Trophoblast cell (in vitro differentiated cells and primary cell): ENCODE measurements at regions not wholly inside any gene's neighbourhood (a gene's known extent, or its start where the extent isn't known, plus 50 kb on each side); places are given as distances from the start of the nearest gene placed in this dataset.

ENCODE experiments used
- DNase-seq, 2 donors: peaks; one replicate each; pipeline ENCODE4 v3.0.0-alpha.2; 2016
- H2AFZ ChIP-seq: 2 replicates; pipeline ENCODE4 v1.6.1; 2013; ENCODE audit warnings: low read length, moderate library complexity, mild to moderate bottlenecking; ENCODE audit not compliant: insufficient read depth, poor library complexity
- H2AK5ac ChIP-seq: 2 replicates; pipeline ENCODE4 v1.6.1; 2013; ENCODE audit warnings: mild to moderate bottlenecking, low read length
- H2BK120ac ChIP-seq: 2 replicates; pipeline ENCODE4 v1.6.1; 2013; ENCODE audit warnings: low read length, mild to moderate bottlenecking, moderate library complexity; ENCODE audit not compliant: insufficient read depth, poor library complexity
- H2BK12ac ChIP-seq: 2 replicates; pipeline ENCODE4 v1.6.1; 2013; ENCODE audit warnings: mild to moderate bottlenecking, low read length, moderate library complexity
- H2BK5ac ChIP-seq: 2 replicates; pipeline ENCODE4 v1.6.1; 2013; ENCODE audit warnings: low read length, low read depth, moderate library complexity, mild to moderate bottlenecking; ENCODE audit not compliant: poor library complexity
- H3K14ac ChIP-seq: 2 replicates; pipeline ENCODE4 v1.6.1; 2013; ENCODE audit warnings: mild to moderate bottlenecking, low read length
- H3K18ac ChIP-seq: 2 replicates; pipeline ENCODE4 v1.6.1; 2013; ENCODE audit warnings: mild to moderate bottlenecking, low read length
- H3K23ac ChIP-seq: 2 replicates; pipeline ENCODE4 v1.6.1; 2013; ENCODE audit warnings: low read length
- H3K27ac ChIP-seq: 2 replicates; pipeline ENCODE4 v1.5.1; 2013; ENCODE audit warnings: low read depth, mild to moderate bottlenecking, inconsistent platforms, low read length, moderate library complexity
- H3K27me3 ChIP-seq: 2 replicates; pipeline ENCODE4 v1.6.1; 2013; ENCODE audit warnings: inconsistent platforms, mild to moderate bottlenecking, low read length, moderate library complexity; ENCODE audit not compliant: insufficient read depth
- H3K36me3 ChIP-seq, 2 experiments: 1 replicate in 1 of 2; 2 replicates in 1 of 2; pipeline ENCODE4 v1.6.1; 2013; ENCODE audit warnings: low read length in 2 of 2, mild to moderate bottlenecking in 2 of 2, moderate library complexity in 1 of 2; ENCODE audit not compliant: insufficient read depth in 2 of 2, control insufficient read depth in 1 of 2
- H3K4ac ChIP-seq: 2 replicates; pipeline ENCODE4 v1.6.1; 2013; ENCODE audit warnings: low read depth, mild to moderate bottlenecking, low read length, moderate library complexity
- H3K4me1 ChIP-seq, 2 experiments: 1 replicate in 1 of 2; 2 replicates in 1 of 2; pipeline ENCODE4 v1.6.1; 2013; ENCODE audit warnings: low read length in 2 of 2, mild to moderate bottlenecking in 2 of 2, moderate library complexity in 1 of 2; ENCODE audit not compliant: insufficient read depth in 2 of 2, control insufficient read depth in 1 of 2
- H3K4me2 ChIP-seq: 2 replicates; pipeline ENCODE4 v1.6.1; 2013; ENCODE audit warnings: inconsistent platforms, mild to moderate bottlenecking, low read length, moderate library complexity
- H3K4me3 ChIP-seq: 2 replicates; pipeline ENCODE4 v1.5.1; 2013; ENCODE audit warnings: mild to moderate bottlenecking, low read depth, low read length, inconsistent platforms
- H3K79me1 ChIP-seq: one replicate; pipeline ENCODE4 v1.6.1; 2013; ENCODE audit warnings: low read length
- H3K79me2 ChIP-seq: 2 replicates; pipeline ENCODE4 v1.6.1; 2013; ENCODE audit warnings: low read length, mild to moderate bottlenecking; ENCODE audit not compliant: control insufficient read depth, insufficient read depth, poor library complexity
- H3K9ac ChIP-seq: 2 replicates; pipeline ENCODE4 v1.6.1; 2013; ENCODE audit warnings: mild to moderate bottlenecking, low read length
- H3K9me3 ChIP-seq: 2 replicates; pipeline ENCODE4 v1.6.1; 2013; ENCODE audit warnings: low read depth, mild to moderate bottlenecking, control low read depth, inconsistent platforms, low read length; ENCODE audit not compliant: insufficient read depth
- H4K12ac ChIP-seq: 2 replicates; pipeline ENCODE4 v1.6.1; 2013; ENCODE audit warnings: low read depth, mild to moderate bottlenecking, low read length, moderate library complexity
- H4K8ac ChIP-seq: 2 replicates; pipeline ENCODE4 v1.6.1; 2013; ENCODE audit warnings: low read depth, mild to moderate bottlenecking, low read length, moderate library complexity
- H4K91ac ChIP-seq: one replicate; pipeline ENCODE4 v1.6.1; 2013; ENCODE audit warnings: low read depth, mild to moderate bottlenecking, low read length, moderate library complexity
- WGBS: extraction: QIAGEN DNeasy Blood & Tissue Kit; methylation state at CpG from one replicate; pipeline ENCODE4 v1.1.7; 2013; ENCODE audit warnings: missing lambda C conversion rate; ENCODE audit not compliant: insufficient read length, insufficient coverage; ENCODE audit errors: extremely low coverage; 5-methylcytosine and 5-hydroxymethylcytosine counted together

- no CpG with 5 or more reads among the region's 2 CpGs for WGBS
- no peak overlapping the region for H3K18ac ChIP-seq
- H3K4me3 ChIP-seq = no peak overlapping the region
- no peaks in the 10 kb centered on the region for H3K36me3 ChIP-seq
- H2BK12ac ChIP-seq = no peak overlapping the region
- H4K91ac ChIP-seq = no peak overlapping the region
- H3K9me3 ChIP-seq = no peaks in the 10 kb centered on the region
- no peak overlapping the region for H3K9ac ChIP-seq
- no peak overlapping the region for H3K23ac ChIP-seq
- H2AK5ac ChIP-seq = no peak overlapping the region
- no peak for DNase-seq
- H2AFZ ChIP-seq = no peak overlapping the region
- H4K12ac ChIP-seq = no peak overlapping the region
- no peaks in the 10 kb centered on the region for H3K79me2 ChIP-seq
- H3K27me3 ChIP-seq = no peaks in the 10 kb centered on the region
- H4K8ac ChIP-seq = no peak overlapping the region
- H2BK5ac ChIP-seq = no peak overlapping the region
- H3K27ac ChIP-seq = no peak overlapping the region
- no peak overlapping the region for H3K4ac ChIP-seq
- H3K79me1 ChIP-seq = no peaks in the 10 kb centered on the region
- H3K14ac ChIP-seq = no peak overlapping the region
- no peak overlapping the region for H3K4me2 ChIP-seq
- no peak overlapping the region for H2BK120ac ChIP-seq
- H3K4me1 ChIP-seq = no peaks in the 10 kb centered on the region
Measured at GRCh38 chr10:62589689-62590088, 214.8 kb upstream of the ADO start.

GRCh38 chr10:62590306-62590705 lies 214.2 kb upstream of the ADO start:
- DNase-seq = peak in 1 of 2 donors; percentile 42
- Histone ChIP-seq H3K4me1 (no peaks in the 10 kb centered on the region), H3K23ac (no peak overlapping the region), H3K4me3 (no peak overlapping the region), H2AFZ (no peak overlapping the region), H2AK5ac (no peak overlapping the region), H2BK5ac (no peak overlapping the region), H3K79me2 (no peaks in the 10 kb centered on the region), H3K14ac (no peak overlapping the region), H4K91ac (no peak overlapping the region), H3K18ac (no peak overlapping the region), H3K4ac (no peak overlapping the region), H3K36me3 (no peaks in the 10 kb centered on the region), H3K79me1 (no peaks in the 10 kb centered on the region), H3K9me3 (no peaks in the 10 kb centered on the region), H4K12ac (no peak overlapping the region), H2BK12ac (no peak overlapping the region), H2BK120ac (no peak overlapping the region), H3K27ac (no peak overlapping the region), H3K27me3 (no peaks in the 10 kb centered on the region), H4K8ac (no peak overlapping the region), H3K4me2 (no peak overlapping the region), H3K9ac (no peak overlapping the region)
- no CpG with 5 or more reads among the region's 3 CpGs for WGBS

GRCh38 chr10:62594093-62594520 lies 210.4 kb upstream of the ADO start:
- H2BK5ac ChIP-seq = no peak overlapping the region
- no peak overlapping the region for H3K4ac ChIP-seq
- H3K14ac ChIP-seq = no peak overlapping the region
- H3K4me2 ChIP-seq = no peak overlapping the region
- no peaks in the 10 kb centered on the region for H3K79me1 ChIP-seq
- H2AFZ ChIP-seq = no peak overlapping the region
- H3K18ac ChIP-seq = no peak overlapping the region
- H4K12ac ChIP-seq = no peak overlapping the region
- no CpG with 5 or more reads among the region's 3 CpGs for WGBS
- H4K8ac ChIP-seq = no peak overlapping the region
- H3K9ac ChIP-seq = no peak overlapping the region
- H3K4me3 ChIP-seq = no peak overlapping the region
- DNase-seq = peak; percentile 56 to 73
- no peaks in the 10 kb centered on the region for H3K27me3 ChIP-seq
- H3K23ac ChIP-seq = no peak overlapping the region
- no peak overlapping the region for H2BK12ac ChIP-seq
- H4K91ac ChIP-seq = no peak overlapping the region
- H3K9me3 ChIP-seq = no peaks in the 10 kb centered on the region
- H2BK120ac ChIP-seq = no peak overlapping the region
- H3K79me2 ChIP-seq = no peaks in the 10 kb centered on the region
- H3K4me1 ChIP-seq = no peaks in the 10 kb centered on the region
- H3K27ac ChIP-seq = no peak overlapping the region
- no peak overlapping the region for H2AK5ac ChIP-seq
- H3K36me3 ChIP-seq = no peaks in the 10 kb centered on the region

- no peak overlapping the region for H2BK5ac ChIP-seq
- no peaks in the 10 kb centered on the region for H3K79me2 ChIP-seq
- H4K91ac ChIP-seq = no peak overlapping the region
- H3K23ac ChIP-seq = no peak overlapping the region
- no peak overlapping the region for H3K4me3 ChIP-seq
- H3K4me2 ChIP-seq = no peak overlapping the region
- no peaks in the 10 kb centered on the region for H3K9me3 ChIP-seq
- no peak overlapping the region for H3K14ac ChIP-seq
- H3K27ac ChIP-seq = no peak overlapping the region
- H2BK120ac ChIP-seq = no peak overlapping the region
- H3K27me3 ChIP-seq = no peaks in the 10 kb centered on the region
- no CpG with 5 or more reads among the region's 3 CpGs for WGBS
- no peaks in the 10 kb centered on the region for H3K36me3 ChIP-seq
- H2AK5ac ChIP-seq = no peak overlapping the region
- no peak for DNase-seq
- H3K4ac ChIP-seq = no peak overlapping the region
- H3K4me1 ChIP-seq = no peaks in the 10 kb centered on the region
- H2AFZ ChIP-seq = no peak overlapping the region
- no peak overlapping the region for H4K12ac ChIP-seq
- no peak overlapping the region for H3K9ac ChIP-seq
- H2BK12ac ChIP-seq = no peak overlapping the region
- H3K79me1 ChIP-seq = no peaks in the 10 kb centered on the region
- H3K18ac ChIP-seq = no peak overlapping the region
- no peak overlapping the region for H4K8ac ChIP-seq
Measured at GRCh38 chr10:62597226-62597625, 207.3 kb upstream of the ADO start.
